Colonic mucosa (tissue), 4 donors: ENCODE measurements at regions not wholly inside any gene's neighbourhood (a gene's known extent, or its start where the extent isn't known, plus 50 kb on each side); places are given as distances from the start of the nearest gene placed in this dataset.

ENCODE experiments used
- DNase-seq: peaks from one replicate; pipeline ENCODE4 v3.0.0-alpha.2; 2020
- H3K27ac ChIP-seq: fragments of 200-600 bp; one replicate; pipeline ENCODE4 v1.8.0; 2021
- H3K27me3 ChIP-seq: fragments of 200-600 bp; one replicate; pipeline ENCODE4 v1.8.0; 2021
- H3K36me3 ChIP-seq: fragments of 200-600 bp; one replicate; pipeline ENCODE4 v1.8.0; 2021
- H3K4me1 ChIP-seq: fragments of 200-600 bp; one replicate; pipeline ENCODE4 v1.8.0; 2021; ENCODE audit warnings: mild to moderate bottlenecking
- H3K4me3 ChIP-seq: fragments of 200-600 bp; one replicate; pipeline ENCODE4 v1.8.0; 2021
- H3K9ac ChIP-seq, 2 donors: one replicate each; pipeline ENCODE4 v1.7.0; 2013; ENCODE audit warnings: control low read depth in 2 of 2, low read depth in 2 of 2, low read length in 2 of 2
- H3K9me3 ChIP-seq: fragments of 200-600 bp; one replicate; pipeline ENCODE4 v1.8.0; 2021
- intact Hi-C: fragments of 100-400 bp; cut with DNase I; formaldehyde crosslinking; loops from one replicate; pipeline ENCODE4 v1.14.1; 2022
- TF ChIP-seq, protein P1 (sequence below): fragments of 200-600 bp; IDR thresholded peaks from one replicate; pipeline ENCODE4 v1.8.0; 2022; ENCODE audit warnings: antibody characterized with exemption, mild to moderate bottlenecking
- donor health status: healthy.
- donor health status: DM: no; HTN: no; CAD: no.
- donor health status: DM: no; HTN: no; CAD: no.

DNA sequence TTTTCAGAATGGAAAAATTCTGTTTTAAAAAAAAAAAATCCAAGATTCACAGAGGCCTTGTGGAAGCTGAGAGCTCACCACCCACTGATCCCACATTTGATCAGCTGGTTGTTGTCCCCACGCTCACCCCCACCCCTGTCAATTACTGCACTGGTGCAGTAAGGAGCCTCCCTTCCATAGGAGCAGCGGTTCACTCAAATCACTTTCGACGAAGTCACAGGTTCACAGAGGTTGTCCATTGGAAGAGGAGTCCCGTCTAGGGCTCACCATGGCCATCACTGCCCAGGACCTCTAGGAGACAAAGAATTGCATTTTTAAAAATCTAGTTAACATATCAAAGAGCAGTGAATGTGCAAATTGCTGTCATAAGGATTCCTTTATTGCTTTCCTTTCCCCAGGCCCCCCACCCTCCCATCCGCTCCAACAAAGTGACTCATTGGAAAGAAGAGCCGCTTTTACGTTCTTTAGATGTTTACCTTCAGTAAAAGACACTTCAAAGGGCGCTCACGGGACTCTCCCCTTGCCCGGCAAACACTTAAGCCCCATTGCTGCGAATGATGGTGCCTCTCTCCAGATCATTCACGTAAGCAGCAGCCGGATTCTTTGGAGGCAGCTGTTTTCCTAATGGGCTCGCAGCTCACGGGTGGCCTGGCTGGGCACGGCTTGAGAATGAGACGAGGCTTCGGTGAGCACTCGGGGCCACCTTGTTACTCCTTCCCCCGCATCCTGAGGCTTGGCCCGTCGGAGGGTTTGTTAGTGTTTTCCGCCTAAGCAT, 165.5 kb upstream of the SALL3 start:
- Histone ChIP-seq H3K9ac (no peak overlapping the region), H3K4me3 (no peak overlapping the region), H3K36me3 (no peaks in the 10 kb centered on the region), H3K4me1 (no peaks in the 10 kb centered on the region), H3K9me3 (no peaks in the 10 kb centered on the region), H3K27me3 (no peaks in the 10 kb centered on the region), H3K27ac (no peak overlapping the region)
- TF ChIP-seq, protein P1, sequence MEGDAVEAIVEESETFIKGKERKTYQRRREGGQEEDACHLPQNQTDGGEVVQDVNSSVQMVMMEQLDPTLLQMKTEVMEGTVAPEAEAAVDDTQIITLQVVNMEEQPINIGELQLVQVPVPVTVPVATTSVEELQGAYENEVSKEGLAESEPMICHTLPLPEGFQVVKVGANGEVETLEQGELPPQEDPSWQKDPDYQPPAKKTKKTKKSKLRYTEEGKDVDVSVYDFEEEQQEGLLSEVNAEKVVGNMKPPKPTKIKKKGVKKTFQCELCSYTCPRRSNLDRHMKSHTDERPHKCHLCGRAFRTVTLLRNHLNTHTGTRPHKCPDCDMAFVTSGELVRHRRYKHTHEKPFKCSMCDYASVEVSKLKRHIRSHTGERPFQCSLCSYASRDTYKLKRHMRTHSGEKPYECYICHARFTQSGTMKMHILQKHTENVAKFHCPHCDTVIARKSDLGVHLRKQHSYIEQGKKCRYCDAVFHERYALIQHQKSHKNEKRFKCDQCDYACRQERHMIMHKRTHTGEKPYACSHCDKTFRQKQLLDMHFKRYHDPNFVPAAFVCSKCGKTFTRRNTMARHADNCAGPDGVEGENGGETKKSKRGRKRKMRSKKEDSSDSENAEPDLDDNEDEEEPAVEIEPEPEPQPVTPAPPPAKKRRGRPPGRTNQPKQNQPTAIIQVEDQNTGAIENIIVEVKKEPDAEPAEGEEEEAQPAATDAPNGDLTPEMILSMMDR, result no peak
- DNase-seq, result no peak
- intact Hi-C loops, result no loop called here

DNA sequence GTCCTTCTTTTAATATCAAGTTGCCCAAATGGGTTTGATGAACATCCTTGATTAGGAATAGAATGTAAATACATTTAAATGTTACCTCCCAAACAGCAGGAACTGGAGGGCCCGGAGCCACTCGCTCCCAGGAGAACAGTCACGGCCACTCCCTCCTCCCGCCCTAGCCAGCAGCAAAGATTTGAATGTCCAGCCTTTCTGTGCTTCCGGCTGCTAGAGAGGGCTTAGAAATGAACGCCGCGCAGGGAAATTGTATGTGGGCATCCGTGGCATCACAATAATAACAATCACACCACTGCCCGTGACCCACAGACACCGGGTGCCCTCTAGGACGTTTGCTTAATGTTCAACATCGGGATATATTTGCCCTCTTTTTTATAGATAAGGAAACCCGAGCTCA, 164.9 kb upstream of the SALL3 start:
- Histone ChIP-seq H3K4me1 (no peaks in the 10 kb centered on the region), H3K4me3 (no peak overlapping the region), H3K9me3 (no peaks in the 10 kb centered on the region), H3K9ac (no peak overlapping the region), H3K27me3 (no peaks in the 10 kb centered on the region), H3K36me3 (no peaks in the 10 kb centered on the region), H3K27ac (no peak overlapping the region)
- intact Hi-C loops, result no loop called here
- TF ChIP-seq, protein P1, result no peak
- peak; percentile 23 for DNase-seq

DNA sequence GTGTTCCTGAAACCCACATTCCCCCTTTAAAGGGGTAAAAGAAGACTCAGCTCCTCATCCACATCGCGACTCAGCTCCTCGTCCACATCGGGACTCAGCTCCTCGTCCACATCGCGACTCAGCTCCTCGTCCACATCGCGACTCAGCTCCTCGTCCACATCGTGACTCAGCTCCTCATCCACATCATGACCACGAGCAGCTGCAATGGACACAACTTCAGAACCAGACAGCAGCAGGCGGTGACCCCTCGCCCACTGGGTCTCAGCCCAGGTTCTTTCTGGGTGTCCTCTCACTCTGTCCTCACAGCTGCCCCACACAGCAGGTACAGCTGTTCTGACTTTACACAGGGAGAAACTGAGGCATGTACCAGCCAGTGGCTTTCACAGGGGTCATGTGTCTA, 163.5 kb upstream of the SALL3 start:
- Histone ChIP-seq H3K4me3 (no peak overlapping the region), H3K4me1 (no peaks in the 10 kb centered on the region), H3K9ac (no peak overlapping the region), H3K9me3 (no peaks in the 10 kb centered on the region), H3K27ac (no peak overlapping the region), H3K36me3 (no peaks in the 10 kb centered on the region), H3K27me3 (no peaks in the 10 kb centered on the region)
- DNase-seq, result no peak
- TF ChIP-seq, protein P1, result no peak
- intact Hi-C loops, result no loop called here

DNA sequence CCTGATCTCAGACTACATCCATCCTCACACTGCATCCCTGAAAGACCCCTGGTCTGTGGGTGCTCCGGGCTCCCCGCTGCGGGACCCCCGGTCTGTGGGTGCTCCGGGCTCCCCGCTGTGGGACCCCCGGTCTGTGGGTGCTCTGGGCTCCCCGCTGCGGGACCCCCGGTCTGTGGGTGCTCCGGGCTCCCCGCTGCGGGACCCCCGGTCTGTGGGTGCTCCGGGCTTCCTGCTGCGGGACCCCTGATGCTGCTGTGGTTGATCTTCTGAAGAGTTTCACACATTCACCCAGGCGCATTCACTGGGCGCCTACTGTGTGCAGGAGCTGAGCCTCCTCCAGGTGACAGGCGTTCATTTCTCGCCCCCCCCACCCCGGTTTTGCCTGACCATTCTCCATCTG, 162.7 kb upstream of the SALL3 start:
- no peaks in the 10 kb centered on the region for H3K9me3 ChIP-seq
- no peak for DNase-seq
- no peaks in the 10 kb centered on the region for H3K27me3 ChIP-seq
- H3K27ac ChIP-seq, result no peak overlapping the region
- no peaks in the 10 kb centered on the region for H3K4me1 ChIP-seq
- H3K4me3 ChIP-seq, result no peak overlapping the region
- H3K9ac ChIP-seq, result no peak overlapping the region
- TF ChIP-seq, protein P1, result no peak
- intact Hi-C loops, result no loop called here
- no peaks in the 10 kb centered on the region for H3K36me3 ChIP-seq

DNA sequence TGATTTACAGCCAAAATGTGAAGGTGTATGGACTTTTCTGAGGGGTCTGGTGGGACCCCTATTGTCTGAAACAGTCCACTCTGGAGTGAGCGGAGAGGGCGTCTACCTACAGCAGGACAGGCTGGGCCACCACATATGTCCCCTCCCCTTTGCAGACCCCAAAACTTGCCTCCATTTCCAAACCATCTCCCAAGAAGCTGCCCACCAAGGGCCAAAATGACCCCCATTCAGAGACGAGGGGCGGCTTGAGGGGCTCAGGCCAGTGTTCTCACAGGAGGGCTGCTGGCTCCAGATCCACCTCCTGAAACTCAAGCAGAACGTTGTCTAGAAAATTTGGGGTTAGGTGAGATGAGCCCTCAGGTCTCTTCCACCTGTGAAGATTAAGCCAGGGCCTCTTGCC, 161.1 kb upstream of the SALL3 start:
- no peaks in the 10 kb centered on the region for H3K9me3 ChIP-seq
- DNase-seq, result no peak

More for the DNA sequence above, 161.1 kb upstream of the SALL3 start:
- no peak overlapping the region for H3K4me3 ChIP-seq
- no peak overlapping the region for H3K27ac ChIP-seq
- H3K36me3 ChIP-seq, result no peaks in the 10 kb centered on the region
- TF ChIP-seq, protein P1, result no peak
- H3K27me3 ChIP-seq, result no peaks in the 10 kb centered on the region
- no peaks in the 10 kb centered on the region for H3K4me1 ChIP-seq
- H3K9ac ChIP-seq, result no peak overlapping the region
- intact Hi-C loops, result no loop called here
